Muscle of leg (tissue), 3 donors: ENCODE measurements at regions not wholly inside any gene's neighbourhood (a gene's known extent, or its start where the extent isn't known, plus 50 kb on each side); places are given as distances from the start of the nearest gene placed in this dataset.
"Not testable (repeated sequence)": the region's sequence is repeated elsewhere in the genome, so short reads cannot be mapped to it uniquely, and the experiment has no call there.

ENCODE experiments used
- DNase-seq: peaks from one replicate; pipeline ENCODE4 v3.0.0; 2013
- H3K27ac ChIP-seq: one replicate; pipeline ENCODE4 v1.5.1; 2013; ENCODE audit warnings: mild to moderate bottlenecking, low read length, control low read depth
- H3K27me3 ChIP-seq: one replicate; pipeline ENCODE4 v1.6.1; 2013; ENCODE audit warnings: low read length; ENCODE audit not compliant: control insufficient read depth, insufficient read depth
- H3K36me3 ChIP-seq: one replicate; pipeline ENCODE4 v1.6.1; 2013; ENCODE audit warnings: low read length; ENCODE audit not compliant: control insufficient read depth, insufficient read depth
- H3K4me1 ChIP-seq: one replicate; pipeline ENCODE4 v1.6.1; 2013; ENCODE audit warnings: low read length; ENCODE audit not compliant: control insufficient read depth, insufficient read depth
- H3K4me3 ChIP-seq: one replicate; pipeline ENCODE4 v1.5.1; 2013; ENCODE audit warnings: low read length, control low read depth
- H3K9me3 ChIP-seq: replicated peaks from 2 replicates; pipeline ENCODE4 v1.6.1; 2013; ENCODE audit warnings: low read depth, low read length; ENCODE audit not compliant: control insufficient read depth
- WGBS: methylation state at CpG from one replicate; pipeline ENCODE4 v1.1.5; 2013; ENCODE audit warnings: missing lambda C conversion rate; ENCODE audit not compliant: insufficient coverage; 5-methylcytosine and 5-hydroxymethylcytosine counted together

DNA sequence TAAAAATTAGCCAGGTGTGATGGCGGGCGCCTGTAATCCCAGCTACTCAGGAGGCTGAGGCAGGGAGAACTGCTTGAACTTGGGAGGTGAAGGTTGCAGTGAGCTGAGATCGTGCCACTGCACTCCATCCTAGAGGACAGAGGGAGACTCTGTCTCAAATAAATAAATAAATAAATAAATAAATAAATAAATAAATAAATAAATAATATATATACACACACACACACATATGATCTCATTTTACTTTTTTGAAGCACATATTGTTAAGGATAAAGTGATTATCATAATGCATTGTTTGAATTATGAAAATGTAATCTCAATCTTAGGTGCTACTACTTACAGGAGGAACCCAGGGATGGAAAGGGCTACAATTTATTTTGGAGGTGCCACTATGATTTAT is 130.5 kb upstream of the PCDH7 start:
- not testable (repeated sequence) for H3K4me1 ChIP-seq, H3K9me3 ChIP-seq, H3K27ac ChIP-seq, DNase-seq, H3K4me3 ChIP-seq, H3K27me3 ChIP-seq, H3K36me3 ChIP-seq
- WGBS = no CpG with 5 or more reads among the region's 3 CpGs

DNA sequence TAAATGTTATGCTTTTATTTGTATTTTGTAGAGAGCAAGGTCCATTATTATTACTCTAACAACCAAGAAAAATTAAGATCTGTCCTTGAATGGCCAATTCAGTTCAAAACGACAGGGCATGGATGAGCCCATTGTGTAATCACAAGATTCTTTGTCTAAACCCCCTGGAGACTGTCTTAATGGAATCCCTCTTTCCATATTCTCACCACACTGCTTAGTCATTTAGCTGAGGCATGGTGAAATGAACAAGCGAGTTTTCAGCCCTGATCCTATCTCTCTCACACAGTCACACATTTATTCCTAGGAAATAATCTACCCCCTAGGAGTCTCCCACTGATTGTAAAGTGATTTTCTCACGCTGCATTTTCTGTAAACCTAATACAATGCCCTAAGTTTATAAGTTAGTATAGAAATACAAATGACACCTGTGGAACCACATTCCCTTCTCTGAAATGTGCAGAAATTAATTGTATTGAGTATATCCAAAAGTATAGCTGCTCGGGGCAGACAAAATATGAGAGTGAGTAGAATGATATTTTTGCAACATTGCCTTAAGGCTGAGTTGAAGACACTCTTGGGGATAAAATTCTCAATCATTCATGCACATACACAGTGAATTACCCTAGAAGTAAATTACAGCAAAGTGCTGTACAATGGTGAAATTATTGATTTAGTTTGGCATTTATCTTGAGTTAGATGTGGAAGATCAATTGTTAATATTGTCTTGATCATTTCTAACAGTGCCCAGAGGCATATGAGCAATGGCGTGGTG is 119.7 kb upstream of the PCDH7 start:
- H3K4me3 ChIP-seq = no peak overlapping the region
- H3K27me3 ChIP-seq = no peaks in the 10 kb centered on the region
- WGBS = 33% methylated on average over 2 of the region's 5 CpGs
- no peaks in the 10 kb centered on the region for H3K36me3 ChIP-seq
- H3K9me3 ChIP-seq = no peaks in the 10 kb centered on the region
- no peaks in the 10 kb centered on the region for H3K4me1 ChIP-seq
- no peak overlapping the region for H3K27ac ChIP-seq
- peak; percentile 21 for DNase-seq

DNA sequence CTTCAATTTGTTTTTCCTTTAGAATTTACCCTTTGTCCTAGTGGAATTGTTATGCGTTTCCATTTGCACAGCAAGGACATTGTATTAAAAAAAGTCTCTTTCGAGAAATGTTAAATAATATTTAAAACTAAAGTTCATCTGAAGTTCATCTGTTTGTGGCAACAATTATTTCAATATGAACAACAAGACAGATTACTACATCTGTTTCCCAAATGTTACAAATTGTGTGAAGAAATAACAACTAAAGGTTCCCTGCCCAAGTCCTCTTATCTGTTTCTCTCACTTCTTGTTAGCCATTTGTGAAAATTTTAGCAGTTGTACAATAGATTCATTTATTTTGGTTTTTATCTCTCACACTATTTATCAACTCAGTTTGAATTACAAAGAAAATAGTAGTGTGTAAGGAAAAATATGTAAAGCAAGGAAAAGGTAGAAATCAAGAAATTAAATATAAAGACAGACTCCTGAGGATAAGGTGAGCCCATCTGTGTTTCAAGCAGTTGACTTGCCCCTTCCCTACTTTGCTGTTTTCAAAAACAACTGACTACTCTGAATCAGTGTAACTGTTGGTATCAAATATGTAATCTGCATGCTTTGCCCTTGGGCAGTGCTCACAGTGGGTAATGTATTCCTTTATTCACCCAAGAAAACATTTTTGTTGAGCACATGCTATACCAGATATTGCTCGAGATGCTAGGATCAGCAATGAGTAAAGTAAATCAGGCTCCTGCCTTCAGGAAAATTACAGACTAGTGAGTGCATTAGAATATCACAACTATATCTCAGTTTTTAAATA is 118.9 kb upstream of the PCDH7 start:
- no peaks in the 10 kb centered on the region for H3K4me1 ChIP-seq
- no peaks in the 10 kb centered on the region for H3K27me3 ChIP-seq
- H3K9me3 ChIP-seq = no peaks in the 10 kb centered on the region
- H3K4me3 ChIP-seq = no peak overlapping the region
- WGBS = no CpG with 5 or more reads among the region's 3 CpGs
- no peaks in the 10 kb centered on the region for H3K36me3 ChIP-seq
- DNase-seq = peak; percentile 23
- H3K27ac ChIP-seq = no peak overlapping the region

DNA sequence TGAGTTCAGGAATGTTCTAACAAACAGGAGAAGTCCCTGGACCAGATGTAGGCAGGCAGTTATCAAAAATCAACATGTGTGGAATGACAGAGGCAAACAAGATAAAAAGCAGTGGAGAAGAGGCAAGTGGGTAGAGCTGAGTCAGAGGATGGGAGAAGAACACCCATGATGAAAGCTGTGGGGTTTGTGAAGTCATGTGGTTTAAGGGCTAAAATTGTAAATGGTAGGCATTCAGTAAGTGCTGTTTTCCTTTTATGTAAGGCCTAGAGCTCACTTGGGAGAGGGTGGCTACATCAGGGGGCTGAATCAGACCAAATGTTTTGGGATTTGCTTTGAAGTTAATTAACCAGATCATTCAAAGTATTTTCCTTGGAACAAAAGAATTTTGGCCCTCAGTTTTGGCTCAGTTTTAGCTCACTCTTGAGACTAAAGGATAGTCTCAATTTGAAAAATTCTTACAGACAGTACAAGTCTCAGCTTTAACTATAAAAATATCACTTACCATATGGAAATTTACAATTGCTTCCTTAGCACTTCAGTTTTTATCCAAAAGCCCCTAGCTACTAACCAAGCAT is 114.5 kb upstream of the PCDH7 start:
- Histone ChIP-seq H3K9me3 (no peaks in the 10 kb centered on the region), H3K36me3 (no peaks in the 10 kb centered on the region), H3K4me1 (no peaks in the 10 kb centered on the region), H3K27ac (no peak overlapping the region), H3K27me3 (no peaks in the 10 kb centered on the region), H3K4me3 (no peak overlapping the region)
- DNase-seq = peak; percentile 27

DNA sequence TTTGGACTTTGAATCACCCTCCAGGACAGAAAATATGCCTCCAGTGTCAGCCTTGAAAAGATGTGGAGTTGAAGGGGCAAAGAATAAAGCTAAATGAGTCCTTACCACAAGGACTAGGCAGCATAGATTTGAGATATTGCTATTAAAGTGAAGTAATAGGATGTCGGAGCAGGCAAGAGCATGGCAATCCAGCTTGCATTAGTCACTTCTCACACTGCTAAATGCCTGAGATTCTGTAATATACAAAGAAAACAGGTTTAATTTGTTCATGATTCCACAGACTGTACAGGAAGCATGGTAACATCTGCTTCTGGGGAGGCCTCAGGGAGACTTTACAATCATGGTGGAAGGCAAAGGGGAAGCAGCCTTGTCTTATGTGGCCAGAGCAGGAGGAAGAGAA is 109.8 kb upstream of the PCDH7 start:
- no peaks in the 10 kb centered on the region for H3K4me1 ChIP-seq
- no peaks in the 10 kb centered on the region for H3K27me3 ChIP-seq
- no peak for DNase-seq
- WGBS = no CpG with 5 or more reads among the region's 1 CpG
- H3K36me3 ChIP-seq = no peaks in the 10 kb centered on the region
- H3K27ac ChIP-seq = no peak overlapping the region
- no peak overlapping the region for H3K4me3 ChIP-seq
- H3K9me3 ChIP-seq = no peaks in the 10 kb centered on the region

DNA sequence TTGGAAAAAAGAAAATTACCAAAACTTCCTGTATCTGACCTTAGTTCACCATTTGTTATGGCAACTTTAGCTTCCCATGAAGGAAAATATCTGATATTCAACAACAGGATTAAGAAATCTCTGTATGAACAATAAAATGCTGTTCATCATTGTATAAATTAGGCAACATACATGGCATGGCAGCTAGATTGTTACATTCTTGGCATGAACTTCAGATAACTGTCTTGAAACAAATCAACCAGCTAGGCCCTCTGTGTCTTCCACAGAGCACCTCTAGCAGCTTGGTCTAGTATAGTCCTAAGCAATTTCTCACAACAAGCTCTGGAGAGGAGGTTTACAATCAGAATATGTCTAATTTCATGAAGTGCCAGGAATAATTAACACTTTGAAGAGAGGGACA is 105.4 kb upstream of the PCDH7 start:
- no peaks in the 10 kb centered on the region for H3K4me1 ChIP-seq
- no peak overlapping the region for H3K4me3 ChIP-seq
- H3K9me3 ChIP-seq = no peaks in the 10 kb centered on the region
- DNase-seq = no peak
- H3K27ac ChIP-seq = no peak overlapping the region
- no peaks in the 10 kb centered on the region for H3K27me3 ChIP-seq
- H3K36me3 ChIP-seq = no peaks in the 10 kb centered on the region

DNA sequence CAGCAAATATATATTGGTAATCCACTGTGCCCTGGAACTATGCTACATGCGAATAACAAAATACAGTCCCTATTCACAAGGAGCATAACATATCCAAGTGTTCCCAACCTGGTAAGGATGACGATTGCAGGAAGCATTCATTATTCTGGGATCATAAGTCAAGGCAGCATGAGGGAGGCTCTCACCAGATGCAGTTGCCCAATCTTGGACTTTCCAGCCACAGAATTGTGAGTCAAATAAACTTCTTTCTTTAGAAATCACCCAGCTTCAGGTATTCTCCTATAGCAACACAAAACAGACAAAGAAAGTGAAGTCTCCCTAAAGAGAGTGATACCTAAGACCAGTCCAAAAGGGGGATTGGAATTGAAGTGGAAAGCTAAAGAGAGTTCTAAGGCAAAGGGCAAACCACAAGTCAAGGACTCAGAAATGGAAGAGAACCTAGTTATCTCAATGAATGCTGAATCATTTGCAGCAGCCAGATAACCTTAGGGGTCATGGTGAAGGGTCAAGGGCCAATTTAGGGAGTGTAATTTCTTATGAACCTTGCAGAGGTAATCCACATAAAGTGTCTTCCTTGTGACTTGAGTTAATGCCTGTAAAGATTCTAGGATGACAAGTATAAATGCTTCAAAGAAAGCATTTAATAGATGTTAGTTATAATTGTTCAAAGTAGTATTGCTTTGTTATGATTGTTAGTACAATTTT is 103.1 kb upstream of the PCDH7 start:
- DNase-seq = no peak
- Histone ChIP-seq H3K4me1 (no peaks in the 10 kb centered on the region), H3K36me3 (no peaks in the 10 kb centered on the region), H3K27ac (no peak overlapping the region), H3K4me3 (no peak overlapping the region), H3K9me3 (no peaks in the 10 kb centered on the region), H3K27me3 (no peaks in the 10 kb centered on the region)
- WGBS = no CpG with 5 or more reads among the region's 2 CpGs

DNA sequence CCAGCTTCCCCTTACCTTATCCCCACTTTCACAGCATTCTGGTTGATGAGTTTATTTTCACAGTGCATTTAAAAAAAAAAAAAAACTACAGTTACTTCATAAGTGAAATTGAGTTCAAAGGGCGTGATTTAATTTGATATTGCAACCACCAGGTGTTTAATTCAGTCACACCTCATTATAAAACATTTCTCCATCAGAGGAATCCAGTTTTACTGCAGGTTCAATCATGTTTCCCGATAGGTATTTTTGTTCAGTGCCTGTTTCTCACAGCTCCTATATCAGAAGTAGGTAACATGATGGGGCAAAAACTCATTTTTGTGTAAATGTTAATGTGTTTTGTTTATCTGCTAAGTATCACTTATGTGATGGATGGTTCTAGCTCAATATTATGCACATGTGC is 102.3 kb upstream of the PCDH7 start:
- H3K4me1 ChIP-seq = no peaks in the 10 kb centered on the region
- H3K36me3 ChIP-seq = no peaks in the 10 kb centered on the region
- H3K4me3 ChIP-seq = no peak overlapping the region
- no peak for DNase-seq
- WGBS = no CpG with 5 or more reads among the region's 2 CpGs
- H3K27me3 ChIP-seq = no peaks in the 10 kb centered on the region
- no peaks in the 10 kb centered on the region for H3K9me3 ChIP-seq
- no peak overlapping the region for H3K27ac ChIP-seq

DNA sequence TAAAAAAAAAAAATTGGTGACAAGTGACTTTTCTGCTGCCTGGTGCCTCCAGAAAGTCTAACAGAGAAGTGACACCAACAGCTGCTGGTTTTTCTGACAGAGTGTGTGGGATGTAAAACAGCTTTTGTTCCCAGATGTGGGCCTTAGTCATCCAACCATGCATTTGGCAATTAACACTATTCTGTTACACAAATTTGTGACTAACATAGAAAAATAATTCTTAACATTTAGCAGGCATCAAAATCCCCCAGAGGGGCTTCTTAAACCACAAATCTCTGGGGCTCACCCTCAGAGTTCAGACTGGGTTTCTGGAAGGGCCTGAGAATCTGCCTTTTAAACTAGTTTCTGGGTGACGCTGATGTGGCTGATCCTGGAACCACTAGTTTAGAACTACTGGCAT is 100.5 kb upstream of the PCDH7 start:
- peak overlapping the region; percentile 40 for H3K27ac ChIP-seq
- H3K4me1 ChIP-seq = no peaks in the 10 kb centered on the region
- no CpG with 5 or more reads among the region's 1 CpG for WGBS
- H3K27me3 ChIP-seq = no peaks in the 10 kb centered on the region
- no peaks in the 10 kb centered on the region for H3K9me3 ChIP-seq
- peak; percentile 84 for DNase-seq
- no peak overlapping the region for H3K4me3 ChIP-seq
- H3K36me3 ChIP-seq = no peaks in the 10 kb centered on the region

DNA sequence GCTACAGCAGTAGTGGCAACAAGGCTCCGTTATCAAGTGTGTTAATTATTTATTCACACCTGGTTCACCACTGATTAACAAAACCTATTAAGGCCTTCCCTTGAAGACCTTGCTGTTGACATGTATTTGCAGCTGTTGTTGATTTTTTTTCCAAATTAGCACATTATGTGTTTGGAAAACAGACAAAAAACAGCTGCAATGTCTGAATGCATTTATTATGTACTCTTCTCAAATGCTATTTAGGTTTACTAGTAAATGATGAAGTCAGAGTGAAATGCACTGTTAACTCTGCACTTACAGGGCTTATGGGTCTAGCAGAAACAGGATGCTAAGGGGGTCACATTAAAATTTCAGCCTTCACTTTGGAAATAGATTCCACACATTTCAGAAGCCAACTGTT is 99.5 kb upstream of the PCDH7 start:
- Histone ChIP-seq H3K27me3 (no peaks in the 10 kb centered on the region), H3K36me3 (no peaks in the 10 kb centered on the region), H3K4me3 (no peak overlapping the region), H3K9me3 (no peaks in the 10 kb centered on the region), H3K4me1 (no peaks in the 10 kb centered on the region), H3K27ac (no peak overlapping the region)
- peak; percentile 63 for DNase-seq
- WGBS = no CpG with 5 or more reads among the region's 1 CpG
